Loucy (cell line): ENCODE measurements at regions not wholly inside any gene's neighbourhood (a gene's known extent, or its start where the extent isn't known, plus 50 kb on each side); places are given as distances from the start of the nearest gene placed in this dataset.

Experiments used
- H2AFZ ChIP-seq: fragments of 200-600 bp; sonication (generic); 2 replicates; pipeline ENCODE4 v1.6.0; 2016; ENCODE audit warnings: antibody characterized with exemption, mild to moderate bottlenecking, low read length, moderate library complexity
- H3F3A ChIP-seq: fragments of 200-600 bp; 2 replicates; pipeline ENCODE4 v1.6.0; 2016; ENCODE audit warnings: antibody characterized with exemption, low read depth, mild to moderate bottlenecking
- H3K27me3 ChIP-seq: fragments of 200-600 bp; sonication (generic); 2 replicates; pipeline ENCODE4 v1.6.1; 2014; ENCODE audit warnings: low read length, mild to moderate bottlenecking; ENCODE audit not compliant: insufficient read depth, poor library complexity, severe bottlenecking
- H3K36me3 ChIP-seq: fragments of 200-600 bp; sonication (generic); 2 replicates; pipeline ENCODE4 v1.6.1; 2016; ENCODE audit warnings: low read length; ENCODE audit not compliant: insufficient read depth
- H3K4me1 ChIP-seq: fragments of 200-600 bp; sonication (generic); 2 replicates; pipeline ENCODE4 v1.5.1; 2014; ENCODE audit warnings: low read length, mild to moderate bottlenecking; ENCODE audit not compliant: insufficient read depth, poor library complexity, severe bottlenecking
- H3K4me2 ChIP-seq: fragments of 200-600 bp; sonication (generic); 2 replicates; pipeline ENCODE4 v1.6.0; 2014; ENCODE audit warnings: antibody characterized with exemption, low read length, low read depth, mild to moderate bottlenecking; ENCODE audit not compliant: poor library complexity, severe bottlenecking
- H3K4me3 ChIP-seq: fragments of 200-600 bp; sonication (generic); 2 replicates; pipeline ENCODE4 v1.5.1; 2014; ENCODE audit warnings: low read length, mild to moderate bottlenecking, mixed read lengths; ENCODE audit not compliant: poor library complexity, severe bottlenecking
- H3K79me2 ChIP-seq: fragments of 200-600 bp; sonication (generic); 2 replicates; pipeline ENCODE4 v1.6.1; 2014; ENCODE audit warnings: low read length; ENCODE audit not compliant: insufficient read depth
- H3K9ac ChIP-seq: fragments of 200-600 bp; sonication (generic); 2 replicates; pipeline ENCODE4 v1.6.0; 2014; ENCODE audit warnings: mild to moderate bottlenecking, low read depth, low read length, moderate library complexity; ENCODE audit not compliant: poor library complexity, severe bottlenecking
- H3K9me2 ChIP-seq: fragments of 200-600 bp; sonication (generic); replicated peaks from 2 replicates; pipeline ENCODE4 v1.6.1; 2016; ENCODE audit warnings: low read depth, low read length, mixed read lengths
- H3K9me3 ChIP-seq: fragments of 200-600 bp; sonication (generic); 2 replicates; pipeline ENCODE4 v1.6.1; 2014; ENCODE audit warnings: mild to moderate bottlenecking, antibody characterized with exemption, low read length, low read depth; ENCODE audit not compliant: insufficient read depth
- H4K20me1 ChIP-seq: fragments of 200-600 bp; sonication (generic); 2 replicates; pipeline ENCODE4 v1.6.0; 2014; ENCODE audit warnings: antibody characterized with exemption, low read length, mild to moderate bottlenecking; ENCODE audit not compliant: insufficient read depth, poor library complexity, severe bottlenecking
- CTCF ChIP-seq: fragments of 200-600 bp; sonication (generic); conservative IDR thresholded peaks from 2 replicates; pipeline ENCODE4 v1.5.1; 2014; ENCODE audit warnings: mild to moderate bottlenecking, antibody characterized with exemption, low read length
- EZH2phosphoT487 ChIP-seq: fragments of 200-600 bp; IDR thresholded peaks from 2 replicates; pipeline ENCODE4 v1.6.1; 2018; ENCODE audit warnings: antibody characterized with exemption, mild to moderate bottlenecking, moderate library complexity, borderline replicate concordance

- TF ChIP-seq EZH2phosphoT487 (no peak), CTCF (no peak)
- Histone ChIP-seq H3K79me2 (no peaks in the 10 kb centered on the region), H3K4me1 (no peaks in the 10 kb centered on the region), H3K9me2 (no peaks in the 10 kb centered on the region), H3K9me3 (no peaks in the 10 kb centered on the region), H3K4me3 (no peak overlapping the region), H3K9ac (no peak overlapping the region), H2AFZ (no peak overlapping the region), H4K20me1 (no peaks in the 10 kb centered on the region), H3K27me3 (no peaks in the 10 kb centered on the region), H3F3A (no peaks in the 10 kb centered on the region), H3K36me3 (no peaks in the 10 kb centered on the region), H3K4me2 (no peak overlapping the region)
Observed at GRCh38 chr1:220962031-220962751, 82.9 kb downstream of the HLX start.

- H3K9me3 ChIP-seq: no peaks in the 10 kb centered on the region
- no peak overlapping the region for H3K4me3 ChIP-seq
- H3K4me2 ChIP-seq: no peak overlapping the region
- H4K20me1 ChIP-seq: no peaks in the 10 kb centered on the region
- no peaks in the 10 kb centered on the region for H3K9me2 ChIP-seq
- H3K79me2 ChIP-seq: no peaks in the 10 kb centered on the region
- H3K36me3 ChIP-seq: no peaks in the 10 kb centered on the region
- no peak overlapping the region for H2AFZ ChIP-seq
- no peak overlapping the region for H3K9ac ChIP-seq
- H3K4me1 ChIP-seq: no peaks in the 10 kb centered on the region
- H3K27me3 ChIP-seq: no peaks in the 10 kb centered on the region
- H3F3A ChIP-seq: no peaks in the 10 kb centered on the region
- TF ChIP-seq CTCF: no peak
- TF ChIP-seq EZH2phosphoT487: no peak
Observed at GRCh38 chr1:220966041-220966440, 86.8 kb downstream of the HLX start.

- H3K36me3 ChIP-seq: no peaks in the 10 kb centered on the region
- H3K4me2 ChIP-seq: no peak overlapping the region
- no peaks in the 10 kb centered on the region for H3K9me3 ChIP-seq
- no peaks in the 10 kb centered on the region for H3K27me3 ChIP-seq
- H3K9ac ChIP-seq: no peak overlapping the region
- no peaks in the 10 kb centered on the region for H3K4me1 ChIP-seq
- no peaks in the 10 kb centered on the region for H4K20me1 ChIP-seq
- no peak overlapping the region for H3K4me3 ChIP-seq
- H3K79me2 ChIP-seq: no peaks in the 10 kb centered on the region
- TF ChIP-seq CTCF (no peak), EZH2phosphoT487 (no peak)
- no peaks in the 10 kb centered on the region for H3F3A ChIP-seq
- no peak overlapping the region for H2AFZ ChIP-seq
- H3K9me2 ChIP-seq: no peaks in the 10 kb centered on the region
Observed at GRCh38 chr1:220966473-220966872, 87.2 kb downstream of the HLX start.
